HepG2 (cell line): ENCODE measurements at regions not wholly inside any gene's neighbourhood (a gene's known extent, or its start where the extent isn't known, plus 50 kb on each side); places are given as distances from the start of the nearest gene placed in this dataset.

ENCODE experiments used
- HES4 ChIP-seq: sonication (generic); formaldehyde crosslinking; IDR thresholded peaks from 2 replicates; pipeline ENCODE4 v1.9.0; 2021; ENCODE audit warnings: mild to moderate bottlenecking, missing genetic modification reagents, borderline replicate concordance
- IRX3 ChIP-seq: sonication (generic); formaldehyde crosslinking; IDR thresholded peaks from 2 replicates; pipeline ENCODE4 v1.8.1; 2023; ENCODE audit warnings: mild to moderate bottlenecking, low read depth, missing genetic modification reagents, borderline replicate concordance
- KDM3A ChIP-seq: IDR thresholded peaks from 2 replicates; pipeline ENCODE4 v1.6.1; 2018; ENCODE audit warnings: low read depth, missing compliant biosample characterization
- MAFG ChIP-seq: sonication (generic); formaldehyde crosslinking; IDR thresholded peaks from 2 replicates; pipeline ENCODE4 v1.5.1; 2020; ENCODE audit warnings: mild to moderate bottlenecking, missing genetic modification reagents
- NFIB ChIP-seq: sonication (generic); formaldehyde crosslinking; IDR thresholded peaks from 2 replicates; pipeline ENCODE4 v1.9.0; 2021; ENCODE audit warnings: missing genetic modification reagents, mild to moderate bottlenecking, borderline replicate concordance
- ZFP90 ChIP-seq: sonication (generic); formaldehyde crosslinking; IDR thresholded peaks from 2 replicates; pipeline ENCODE4 v1.8.0; 2022; ENCODE audit warnings: missing genetic modification reagents, mild to moderate bottlenecking, inconsistent platforms, borderline replicate concordance
- ZFY ChIP-seq: sonication (generic); formaldehyde crosslinking; IDR thresholded peaks from 2 replicates; pipeline ENCODE4 v1.4.0; 2020; ENCODE audit warnings: missing genetic modification reagents
- ZKSCAN1 ChIP-seq: fragments of 150-350 bp; IDR thresholded peaks from 2 replicates; pipeline ENCODE4 v1.6.1; 2014; ENCODE audit warnings: low read length
- ZNF292 ChIP-seq: sonication (generic); formaldehyde crosslinking; IDR thresholded peaks from 2 replicates; pipeline ENCODE4 v1.8.1; 2022; ENCODE audit warnings: mild to moderate bottlenecking, low read depth, missing genetic modification reagents, borderline replicate concordance
- ZNF296 ChIP-seq: sonication (generic); formaldehyde crosslinking; conservative IDR thresholded peaks from 2 replicates; pipeline ENCODE4 v1.5.0; 2020; ENCODE audit warnings: mild to moderate bottlenecking, missing genetic modification reagents
- ZNF350 ChIP-seq: sonication (generic); formaldehyde crosslinking; IDR thresholded peaks from 2 replicates; pipeline ENCODE4 v1.4.0; 2020; ENCODE audit warnings: mild to moderate bottlenecking, low read depth, missing genetic modification reagents, borderline replicate concordance
- TF ChIP-seq, protein P1 (sequence below): sonication (generic); formaldehyde crosslinking; IDR thresholded peaks from 2 replicates; pipeline ENCODE4 v1.5.0; 2020; ENCODE audit warnings: mild to moderate bottlenecking, missing genetic modification reagents, borderline replicate concordance
- TF ChIP-seq, protein P2 (sequence below), 2 experiments: IDR thresholded peaks; 2 replicates each; pipeline ENCODE4 v1.6.1; 2011 to 2012; ENCODE audit warnings: low read length in 2 of 2, borderline replicate concordance in 1 of 2, low read depth in 1 of 2, mild to moderate bottlenecking in 1 of 2, moderate library complexity in 1 of 2
- TF ChIP-seq, protein P3 (sequence below): sonication (generic); formaldehyde crosslinking; IDR thresholded peaks from 2 replicates; pipeline ENCODE4 v1.5.1; 2020; ENCODE audit warnings: mild to moderate bottlenecking, missing genetic modification reagents, moderate library complexity
- TF ChIP-seq, protein P4 (sequence below): sonication (generic); formaldehyde crosslinking; IDR thresholded peaks from 2 replicates; pipeline ENCODE4 v1.8.0; 2022; ENCODE audit warnings: mild to moderate bottlenecking, missing genetic modification reagents, moderate library complexity

DNA sequence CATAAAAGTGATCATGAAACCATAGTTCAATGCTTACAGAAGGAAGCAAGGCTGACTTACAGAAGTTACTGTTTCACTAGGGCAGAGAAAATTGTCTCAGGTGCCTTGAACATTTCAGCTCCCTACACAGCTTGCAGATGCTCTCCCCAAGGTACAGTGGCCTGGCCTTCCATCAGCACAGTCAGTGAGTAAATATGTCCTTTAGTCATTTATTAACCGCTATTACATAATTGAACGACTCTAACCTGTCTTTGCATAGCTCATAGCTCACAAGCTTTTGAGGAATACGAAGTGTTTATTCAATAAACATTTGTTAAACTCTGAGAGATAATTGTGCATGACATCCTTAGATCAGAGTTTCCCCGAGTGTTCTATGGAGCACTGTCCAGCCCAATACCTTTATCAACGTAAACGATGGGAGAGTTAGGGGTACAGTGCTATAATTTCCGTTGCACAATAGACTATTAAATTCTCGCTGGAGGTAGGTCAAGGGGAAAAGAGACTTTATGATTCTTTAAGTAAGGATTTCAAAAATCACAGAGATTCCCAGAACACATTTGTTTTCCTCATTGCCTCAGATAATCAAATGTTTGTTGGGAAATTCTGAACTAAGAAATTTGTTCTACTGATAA, 677.8 kb downstream of the TSN start (continued):
- TF ChIP-seq, protein P1, sequence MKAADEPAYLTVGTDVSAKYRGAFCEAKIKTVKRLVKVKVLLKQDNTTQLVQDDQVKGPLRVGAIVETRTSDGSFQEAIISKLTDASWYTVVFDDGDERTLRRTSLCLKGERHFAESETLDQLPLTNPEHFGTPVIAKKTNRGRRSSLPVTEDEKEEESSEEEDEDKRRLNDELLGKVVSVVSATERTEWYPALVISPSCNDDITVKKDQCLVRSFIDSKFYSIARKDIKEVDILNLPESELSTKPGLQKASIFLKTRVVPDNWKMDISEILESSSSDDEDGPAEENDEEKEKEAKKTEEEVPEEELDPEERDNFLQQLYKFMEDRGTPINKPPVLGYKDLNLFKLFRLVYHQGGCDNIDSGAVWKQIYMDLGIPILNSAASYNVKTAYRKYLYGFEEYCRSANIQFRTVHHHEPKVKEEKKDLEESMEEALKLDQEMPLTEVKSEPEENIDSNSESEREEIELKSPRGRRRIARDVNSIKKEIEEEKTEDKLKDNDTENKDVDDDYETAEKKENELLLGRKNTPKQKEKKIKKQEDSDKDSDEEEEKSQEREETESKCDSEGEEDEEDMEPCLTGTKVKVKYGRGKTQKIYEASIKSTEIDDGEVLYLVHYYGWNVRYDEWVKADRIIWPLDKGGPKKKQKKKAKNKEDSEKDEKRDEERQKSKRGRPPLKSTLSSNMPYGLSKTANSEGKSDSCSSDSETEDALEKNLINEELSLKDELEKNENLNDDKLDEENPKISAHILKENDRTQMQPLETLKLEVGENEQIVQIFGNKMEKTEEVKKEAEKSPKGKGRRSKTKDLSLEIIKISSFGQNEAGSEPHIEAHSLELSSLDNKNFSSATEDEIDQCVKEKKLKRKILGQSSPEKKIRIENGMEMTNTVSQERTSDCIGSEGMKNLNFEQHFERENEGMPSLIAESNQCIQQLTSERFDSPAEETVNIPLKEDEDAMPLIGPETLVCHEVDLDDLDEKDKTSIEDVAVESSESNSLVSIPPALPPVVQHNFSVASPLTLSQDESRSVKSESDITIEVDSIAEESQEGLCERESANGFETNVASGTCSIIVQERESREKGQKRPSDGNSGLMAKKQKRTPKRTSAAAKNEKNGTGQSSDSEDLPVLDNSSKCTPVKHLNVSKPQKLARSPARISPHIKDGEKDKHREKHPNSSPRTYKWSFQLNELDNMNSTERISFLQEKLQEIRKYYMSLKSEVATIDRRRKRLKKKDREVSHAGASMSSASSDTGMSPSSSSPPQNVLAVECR (CRISPR knock-in tag) = peak; percentile 19; the same call in 1 of the 2 replicates
- TF ChIP-seq, protein P2, sequence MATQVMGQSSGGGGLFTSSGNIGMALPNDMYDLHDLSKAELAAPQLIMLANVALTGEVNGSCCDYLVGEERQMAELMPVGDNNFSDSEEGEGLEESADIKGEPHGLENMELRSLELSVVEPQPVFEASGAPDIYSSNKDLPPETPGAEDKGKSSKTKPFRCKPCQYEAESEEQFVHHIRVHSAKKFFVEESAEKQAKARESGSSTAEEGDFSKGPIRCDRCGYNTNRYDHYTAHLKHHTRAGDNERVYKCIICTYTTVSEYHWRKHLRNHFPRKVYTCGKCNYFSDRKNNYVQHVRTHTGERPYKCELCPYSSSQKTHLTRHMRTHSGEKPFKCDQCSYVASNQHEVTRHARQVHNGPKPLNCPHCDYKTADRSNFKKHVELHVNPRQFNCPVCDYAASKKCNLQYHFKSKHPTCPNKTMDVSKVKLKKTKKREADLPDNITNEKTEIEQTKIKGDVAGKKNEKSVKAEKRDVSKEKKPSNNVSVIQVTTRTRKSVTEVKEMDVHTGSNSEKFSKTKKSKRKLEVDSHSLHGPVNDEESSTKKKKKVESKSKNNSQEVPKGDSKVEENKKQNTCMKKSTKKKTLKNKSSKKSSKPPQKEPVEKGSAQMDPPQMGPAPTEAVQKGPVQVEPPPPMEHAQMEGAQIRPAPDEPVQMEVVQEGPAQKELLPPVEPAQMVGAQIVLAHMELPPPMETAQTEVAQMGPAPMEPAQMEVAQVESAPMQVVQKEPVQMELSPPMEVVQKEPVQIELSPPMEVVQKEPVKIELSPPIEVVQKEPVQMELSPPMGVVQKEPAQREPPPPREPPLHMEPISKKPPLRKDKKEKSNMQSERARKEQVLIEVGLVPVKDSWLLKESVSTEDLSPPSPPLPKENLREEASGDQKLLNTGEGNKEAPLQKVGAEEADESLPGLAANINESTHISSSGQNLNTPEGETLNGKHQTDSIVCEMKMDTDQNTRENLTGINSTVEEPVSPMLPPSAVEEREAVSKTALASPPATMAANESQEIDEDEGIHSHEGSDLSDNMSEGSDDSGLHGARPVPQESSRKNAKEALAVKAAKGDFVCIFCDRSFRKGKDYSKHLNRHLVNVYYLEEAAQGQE (IDR thresholded peaks at IDR 0.05; ENCODE audit: borderline replicate concordance in 1 of 2, low read depth in 1 of 2, low read length in 2 of 2) = peak in 1 of 2 experiments; percentile 48; a peak in 1 of 4 replicates
- TF ChIP-seq ZNF296 (no peak), ZKSCAN1 (0 out of 2 replicates have a peak, but pooled peaks have one; percentile 30), MAFG (no peak), IRX3 (no peak), ZNF292 (CRISPR knock-in tag) (peak; percentile 60; the same call in 1 of the 2 replicates), ZFP90 (CRISPR knock-in tag) (peak; percentile 71; the same call in 1 of the 2 replicates), NFIB (CRISPR knock-in tag) (no peak), ZFY (CRISPR knock-in tag) (0 out of 2 replicates have a peak, but pooled peaks have one; percentile 25), ZNF350 (no peak), HES4 (CRISPR knock-in tag) (no peak), KDM3A (CRISPR knock-in tag) (peak; percentile 60; the same call in 1 of the 2 replicates)
- TF ChIP-seq, protein P3, sequence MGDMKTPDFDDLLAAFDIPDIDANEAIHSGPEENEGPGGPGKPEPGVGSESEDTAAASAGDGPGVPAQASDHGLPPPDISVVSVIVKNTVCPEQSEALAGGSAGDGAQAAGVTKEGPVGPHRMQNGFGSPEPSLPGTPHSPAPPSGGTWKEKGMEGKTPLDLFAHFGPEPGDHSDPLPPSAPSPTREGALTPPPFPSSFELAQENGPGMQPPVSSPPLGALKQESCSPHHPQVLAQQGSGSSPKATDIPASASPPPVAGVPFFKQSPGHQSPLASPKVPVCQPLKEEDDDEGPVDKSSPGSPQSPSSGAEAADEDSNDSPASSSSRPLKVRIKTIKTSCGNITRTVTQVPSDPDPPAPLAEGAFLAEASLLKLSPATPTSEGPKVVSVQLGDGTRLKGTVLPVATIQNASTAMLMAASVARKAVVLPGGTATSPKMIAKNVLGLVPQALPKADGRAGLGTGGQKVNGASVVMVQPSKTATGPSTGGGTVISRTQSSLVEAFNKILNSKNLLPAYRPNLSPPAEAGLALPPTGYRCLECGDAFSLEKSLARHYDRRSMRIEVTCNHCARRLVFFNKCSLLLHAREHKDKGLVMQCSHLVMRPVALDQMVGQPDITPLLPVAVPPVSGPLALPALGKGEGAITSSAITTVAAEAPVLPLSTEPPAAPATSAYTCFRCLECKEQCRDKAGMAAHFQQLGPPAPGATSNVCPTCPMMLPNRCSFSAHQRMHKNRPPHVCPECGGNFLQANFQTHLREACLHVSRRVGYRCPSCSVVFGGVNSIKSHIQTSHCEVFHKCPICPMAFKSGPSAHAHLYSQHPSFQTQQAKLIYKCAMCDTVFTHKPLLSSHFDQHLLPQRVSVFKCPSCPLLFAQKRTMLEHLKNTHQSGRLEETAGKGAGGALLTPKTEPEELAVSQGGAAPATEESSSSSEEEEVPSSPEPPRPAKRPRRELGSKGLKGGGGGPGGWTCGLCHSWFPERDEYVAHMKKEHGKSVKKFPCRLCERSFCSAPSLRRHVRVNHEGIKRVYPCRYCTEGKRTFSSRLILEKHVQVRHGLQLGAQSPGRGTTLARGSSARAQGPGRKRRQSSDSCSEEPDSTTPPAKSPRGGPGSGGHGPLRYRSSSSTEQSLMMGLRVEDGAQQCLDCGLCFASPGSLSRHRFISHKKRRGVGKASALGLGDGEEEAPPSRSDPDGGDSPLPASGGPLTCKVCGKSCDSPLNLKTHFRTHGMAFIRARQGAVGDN = no peak
- TF ChIP-seq, protein P4, sequence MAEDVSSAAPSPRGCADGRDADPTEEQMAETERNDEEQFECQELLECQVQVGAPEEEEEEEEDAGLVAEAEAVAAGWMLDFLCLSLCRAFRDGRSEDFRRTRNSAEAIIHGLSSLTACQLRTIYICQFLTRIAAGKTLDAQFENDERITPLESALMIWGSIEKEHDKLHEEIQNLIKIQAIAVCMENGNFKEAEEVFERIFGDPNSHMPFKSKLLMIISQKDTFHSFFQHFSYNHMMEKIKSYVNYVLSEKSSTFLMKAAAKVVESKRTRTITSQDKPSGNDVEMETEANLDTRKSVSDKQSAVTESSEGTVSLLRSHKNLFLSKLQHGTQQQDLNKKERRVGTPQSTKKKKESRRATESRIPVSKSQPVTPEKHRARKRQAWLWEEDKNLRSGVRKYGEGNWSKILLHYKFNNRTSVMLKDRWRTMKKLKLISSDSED = no peak
